Endothelial cell (in vitro differentiated cells): ENCODE measurements at regions not wholly inside any gene's neighbourhood (a gene's known extent, or its start where the extent isn't known, plus 50 kb on each side); places are given as distances from the start of the nearest gene placed in this dataset.

Experiments
- DNase-seq: peaks from one replicate; pipeline ENCODE4 v3.0.0; 2021; ENCODE audit warnings: low spot score
- H3K27ac Mint-ChIP-seq: one replicate; pipeline ENCODE4 v1.8.0; 2021; ENCODE audit warnings: mixed read lengths, inconsistent platforms; ENCODE audit not compliant: unreplicated experiment
- H3K27me3 Mint-ChIP-seq: one replicate; pipeline ENCODE4 v1.8.0; 2021; ENCODE audit warnings: mild to moderate bottlenecking, moderate library complexity, mixed read lengths, inconsistent platforms; ENCODE audit not compliant: unreplicated experiment
- H3K36me3 Mint-ChIP-seq: one replicate; pipeline ENCODE4 v1.8.0; 2021; ENCODE audit warnings: mild to moderate bottlenecking, low read depth, mixed read lengths, inconsistent platforms; ENCODE audit not compliant: unreplicated experiment
- H3K4me1 Mint-ChIP-seq: one replicate; pipeline ENCODE4 v1.8.0; 2021; ENCODE audit warnings: mild to moderate bottlenecking, mixed read lengths, inconsistent platforms; ENCODE audit not compliant: unreplicated experiment
- H3K4me3 Mint-ChIP-seq: one replicate; pipeline ENCODE4 v1.8.0; 2021; ENCODE audit warnings: mild to moderate bottlenecking, mixed read lengths, inconsistent platforms; ENCODE audit not compliant: unreplicated experiment
- H3K9me3 Mint-ChIP-seq: one replicate; pipeline ENCODE4 v1.8.0; 2021; ENCODE audit warnings: mixed read lengths, inconsistent platforms; ENCODE audit not compliant: unreplicated experiment
- CTCF ChIP-seq: fragments of 200-600 bp; sonication (generic); IDR thresholded peaks from one replicate; pipeline ENCODE4 v1.5.0; 2021; ENCODE audit warnings: antibody characterized with exemption; ENCODE audit not compliant: unreplicated experiment

DNA sequence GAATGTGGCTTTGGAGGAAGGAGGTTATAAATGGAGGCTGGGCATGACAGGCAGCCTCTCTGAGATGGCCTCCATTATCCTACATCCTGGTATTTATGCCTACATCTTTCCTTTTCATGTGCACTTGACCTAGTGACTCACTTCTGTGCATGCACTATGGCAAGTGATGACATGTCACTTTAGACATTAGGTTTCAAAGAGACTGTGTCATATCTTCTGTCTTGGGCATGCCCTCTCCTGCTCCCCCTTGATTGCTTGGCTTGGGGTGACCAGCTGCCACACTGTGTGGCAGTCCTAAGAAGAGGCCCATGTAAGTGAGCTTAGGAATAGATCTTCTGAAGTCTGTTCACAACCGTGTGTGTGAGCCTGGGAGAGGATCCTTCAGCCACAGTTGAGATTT lies 472.8 kb downstream of the FGF9 start:
- H3K27me3 Mint-ChIP-seq = no peaks in the 10 kb centered on the region
- H3K4me3 Mint-ChIP-seq = no peak overlapping the region
- no peak for DNase-seq
- TF ChIP-seq CTCF = no peak
- H3K27ac Mint-ChIP-seq = no peak overlapping the region
- no peaks in the 10 kb centered on the region for H3K4me1 Mint-ChIP-seq
- no peaks in the 10 kb centered on the region for H3K9me3 Mint-ChIP-seq
- H3K36me3 Mint-ChIP-seq = no peaks in the 10 kb centered on the region

GRCh38 chr13:22144806-22145205 lies 473.9 kb downstream of the FGF9 start:
- Mint-ChIP-seq H3K36me3 (no peaks in the 10 kb centered on the region), H3K27ac (no peak overlapping the region), H3K27me3 (no peaks in the 10 kb centered on the region), H3K4me3 (no peak overlapping the region), H3K9me3 (no peaks in the 10 kb centered on the region), H3K4me1 (no peaks in the 10 kb centered on the region)
- no peak for TF ChIP-seq CTCF
- no peak for DNase-seq

DNA sequence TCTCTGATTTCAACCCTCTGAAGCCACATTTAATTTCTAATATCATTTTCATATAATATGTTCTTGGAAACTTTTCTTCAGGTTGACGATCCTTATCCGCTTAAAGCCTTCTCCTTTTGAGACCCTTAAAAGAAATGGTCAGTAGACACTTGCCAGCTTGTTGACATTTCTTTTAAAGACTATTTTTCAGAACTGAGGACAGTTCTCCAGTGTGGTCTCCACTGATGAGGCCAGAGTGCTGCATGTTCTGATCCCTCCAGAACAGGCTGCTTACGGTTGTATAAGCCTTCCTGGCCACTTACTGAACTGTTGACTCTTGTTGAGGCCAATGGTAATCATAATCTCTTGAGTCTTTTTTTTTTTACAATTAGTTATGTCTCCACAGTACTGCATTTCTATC lies 477.3 kb downstream of the FGF9 start:
- TF ChIP-seq CTCF = no peak
- H3K4me1 Mint-ChIP-seq = no peaks in the 10 kb centered on the region
- no peaks in the 10 kb centered on the region for H3K36me3 Mint-ChIP-seq
- H3K27me3 Mint-ChIP-seq = no peaks in the 10 kb centered on the region
- no peak overlapping the region for H3K27ac Mint-ChIP-seq
- DNase-seq = no peak
- H3K4me3 Mint-ChIP-seq = no peak overlapping the region
- no peaks in the 10 kb centered on the region for H3K9me3 Mint-ChIP-seq

DNA sequence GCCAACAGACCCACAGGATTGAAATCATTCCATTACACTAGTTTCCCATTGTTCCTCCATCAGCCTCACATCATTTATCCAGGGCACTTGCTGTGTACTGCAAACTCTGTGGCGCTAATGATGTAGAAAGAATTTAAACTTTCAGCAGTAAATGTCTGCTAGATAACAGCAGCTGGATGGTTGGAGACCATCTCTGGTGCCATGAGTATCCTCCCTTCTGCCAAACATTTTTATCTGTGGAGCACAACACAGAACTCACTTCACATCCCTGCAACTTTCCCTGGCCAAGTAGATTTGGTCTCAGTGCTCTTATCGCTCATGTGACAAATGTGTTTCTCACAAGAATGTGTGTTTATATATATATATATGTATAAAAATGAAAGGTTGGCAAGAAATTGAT lies 481.9 kb downstream of the FGF9 start:
- Mint-ChIP-seq H3K36me3 (no peaks in the 10 kb centered on the region), H3K9me3 (no peaks in the 10 kb centered on the region), H3K4me3 (no peak overlapping the region), H3K27me3 (no peaks in the 10 kb centered on the region), H3K27ac (no peak overlapping the region), H3K4me1 (no peaks in the 10 kb centered on the region)
- no peak for TF ChIP-seq CTCF
- no peak for DNase-seq

GRCh38 chr13:22154041-22154440 lies 483.2 kb downstream of the FGF9 start:
- no peak overlapping the region for H3K27ac Mint-ChIP-seq
- TF ChIP-seq CTCF = no peak

More at GRCh38 chr13:22154041-22154440, 483.2 kb downstream of the FGF9 start:
- Mint-ChIP-seq H3K4me3 (no peak overlapping the region), H3K36me3 (no peaks in the 10 kb centered on the region), H3K27me3 (no peaks in the 10 kb centered on the region), H3K4me1 (no peaks in the 10 kb centered on the region), H3K9me3 (no peaks in the 10 kb centered on the region)
- no peak for DNase-seq
